ENCODE measurements at regions not wholly inside any gene's neighbourhood (a gene's known extent, or its start where the extent isn't known, plus 50 kb on each side); places are given as distances from the start of the nearest gene placed in this dataset.

- TF ChIP-seq CTCF (IDR thresholded peaks at IDR 0.05; ENCODE audit: insufficient read depth, low read length, poor library complexity, severe bottlenecking) = no peak
- no peaks in the 10 kb centered on the region for H3K27me3 ChIP-seq (replicated peaks; ENCODE audit: control insufficient read depth, insufficient read depth, low read length)
- no peak for DNase-seq (ENCODE audit: extremely low read depth, insufficient read length)
- no peak overlapping the region for H3K4me3 ChIP-seq (replicated peaks; ENCODE audit: low read depth, low read length)
- H3K36me3 ChIP-seq (ENCODE audit: control insufficient read depth, insufficient read depth, low read length) = no peaks in the 10 kb centered on the region
These were observed 339.7 kb downstream of the LNPK start for GRCh38 chr2:175662335-175662734.

- no peak for DNase-seq (ENCODE audit: extremely low read depth, insufficient read length)
- Histone ChIP-seq H3K27me3 (replicated peaks; ENCODE audit: control insufficient read depth, insufficient read depth, low read length) (no peaks in the 10 kb centered on the region), H3K4me3 (replicated peaks; ENCODE audit: low read depth, low read length) (no peak overlapping the region), H3K36me3 (ENCODE audit: control insufficient read depth, insufficient read depth, low read length) (no peaks in the 10 kb centered on the region)
- no peak for TF ChIP-seq CTCF (IDR thresholded peaks at IDR 0.05; ENCODE audit: insufficient read depth, low read length, poor library complexity, severe bottlenecking)
These were observed 353.4 kb downstream of the LNPK start for GRCh38 chr2:175648577-175649063.

GRCh38 chr2:175647058-175647457, 355.0 kb downstream of the LNPK start:
- Histone ChIP-seq H3K4me3 (replicated peaks; ENCODE audit: low read depth, low read length) (no peak overlapping the region), H3K27me3 (replicated peaks; ENCODE audit: control insufficient read depth, insufficient read depth, low read length) (no peaks in the 10 kb centered on the region), H3K36me3 (ENCODE audit: control insufficient read depth, insufficient read depth, low read length) (no peaks in the 10 kb centered on the region)
- no peak for DNase-seq (ENCODE audit: extremely low read depth, insufficient read length)
- no peak for TF ChIP-seq CTCF (IDR thresholded peaks at IDR 0.05; ENCODE audit: insufficient read depth, low read length, poor library complexity, severe bottlenecking)

GRCh38 chr2:175640655-175641054, 361.4 kb downstream of the LNPK start:
- no peaks in the 10 kb centered on the region for H3K36me3 ChIP-seq (ENCODE audit: control insufficient read depth, insufficient read depth, low read length)
- no peak overlapping the region for H3K4me3 ChIP-seq (replicated peaks; ENCODE audit: low read depth, low read length)
- TF ChIP-seq CTCF (IDR thresholded peaks at IDR 0.05; ENCODE audit: insufficient read depth, low read length, poor library complexity, severe bottlenecking) = no peak
- DNase-seq (ENCODE audit: extremely low read depth, insufficient read length) = no peak
- no peaks in the 10 kb centered on the region for H3K27me3 ChIP-seq (replicated peaks; ENCODE audit: control insufficient read depth, insufficient read depth, low read length)

- no peak overlapping the region for H3K4me3 ChIP-seq (replicated peaks; ENCODE audit: low read depth, low read length)
- no peak for TF ChIP-seq CTCF (IDR thresholded peaks at IDR 0.05; ENCODE audit: insufficient read depth, low read length, poor library complexity, severe bottlenecking)
- H3K36me3 ChIP-seq (ENCODE audit: control insufficient read depth, insufficient read depth, low read length) = no peaks in the 10 kb centered on the region
- H3K27me3 ChIP-seq (replicated peaks; ENCODE audit: control insufficient read depth, insufficient read depth, low read length) = no peaks in the 10 kb centered on the region; the same call in 1 of the 2 replicates
- DNase-seq (ENCODE audit: extremely low read depth, insufficient read length) = no peak
These were observed 368.8 kb downstream of the LNPK start for GRCh38 chr2:175633227-175633626.

- H3K4me3 ChIP-seq (replicated peaks; ENCODE audit: low read depth, low read length) = no peak overlapping the region
- H3K27me3 ChIP-seq (replicated peaks; ENCODE audit: control insufficient read depth, insufficient read depth, low read length) = no peaks in the 10 kb centered on the region; the same call in 1 of the 2 replicates
- no peak for DNase-seq (ENCODE audit: extremely low read depth, insufficient read length)
- TF ChIP-seq CTCF (IDR thresholded peaks at IDR 0.05; ENCODE audit: insufficient read depth, low read length, poor library complexity, severe bottlenecking) = no peak
- no peaks in the 10 kb centered on the region for H3K36me3 ChIP-seq (ENCODE audit: control insufficient read depth, insufficient read depth, low read length)
These were observed 370.8 kb downstream of the LNPK start for GRCh38 chr2:175631245-175631623.

All from GM06990 (cell line).